ENCODE measurements at regions not wholly inside any gene's neighbourhood (a gene's known extent, or its start where the extent isn't known, plus 50 kb on each side); places are given as distances from the start of the nearest gene placed in this dataset.
"Not testable (repeated sequence)": the region's sequence is repeated elsewhere in the genome, so short reads cannot be mapped to it uniquely, and the experiment has no call there.

DNA sequence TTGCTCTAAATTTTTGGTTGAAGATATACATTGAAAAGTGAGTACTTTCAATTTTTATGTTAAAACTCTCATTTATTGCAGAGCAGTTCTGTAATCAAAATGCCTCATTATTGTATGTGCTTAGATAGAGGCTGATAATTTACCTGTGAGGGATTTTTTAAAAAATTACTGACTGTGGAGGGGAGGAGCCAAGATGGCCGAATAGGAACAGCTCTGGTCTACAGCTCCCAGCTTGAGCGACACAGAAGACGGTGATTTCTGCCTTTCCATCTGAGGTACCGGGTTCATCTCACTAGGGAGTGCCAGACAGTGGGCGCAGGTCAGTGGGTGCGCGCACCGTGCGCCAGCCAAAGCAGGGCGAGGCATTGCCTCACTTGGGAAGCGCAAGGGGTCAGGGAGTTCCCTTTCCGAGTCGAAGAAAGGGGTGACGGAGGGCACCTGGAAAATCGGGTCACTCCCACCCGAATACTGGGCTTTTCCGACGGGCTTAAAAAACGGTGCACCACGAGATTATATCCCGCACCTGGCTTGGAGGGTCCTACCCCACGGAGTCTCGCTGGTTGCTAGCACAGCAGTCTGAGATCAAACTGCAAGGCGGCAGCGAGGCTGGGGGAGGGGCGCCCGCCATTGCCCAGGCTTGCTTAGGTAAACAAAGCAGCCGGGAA is 89.4 kb downstream of the DDX11 start:
- FAIRE-seq; DNase-seq (ENCODE audit: insufficient read length, low spot score): not testable (repeated sequence)

DNA sequence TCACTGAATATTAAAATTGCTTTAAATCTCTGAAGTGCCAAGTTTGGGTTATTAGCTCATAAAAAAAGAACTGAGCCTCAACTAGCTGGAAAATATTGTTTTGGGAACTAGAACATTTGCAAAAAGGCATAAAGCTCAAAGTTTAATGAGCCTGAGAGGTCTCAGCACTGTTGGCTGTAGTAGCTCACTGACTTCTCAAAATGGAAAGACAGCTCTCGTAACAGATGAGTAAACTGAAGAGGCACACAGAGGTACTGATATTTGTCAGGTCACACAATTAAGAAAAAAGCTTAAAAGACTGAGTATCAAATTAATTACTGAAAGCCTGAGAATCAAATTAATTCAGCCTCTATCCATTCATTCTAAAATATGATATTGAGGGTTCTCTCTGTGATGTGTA is 100.6 kb downstream of the DDX11 start:
- not testable (repeated sequence) for DNase-seq (ENCODE audit: insufficient read length, low spot score); FAIRE-seq

DNA sequence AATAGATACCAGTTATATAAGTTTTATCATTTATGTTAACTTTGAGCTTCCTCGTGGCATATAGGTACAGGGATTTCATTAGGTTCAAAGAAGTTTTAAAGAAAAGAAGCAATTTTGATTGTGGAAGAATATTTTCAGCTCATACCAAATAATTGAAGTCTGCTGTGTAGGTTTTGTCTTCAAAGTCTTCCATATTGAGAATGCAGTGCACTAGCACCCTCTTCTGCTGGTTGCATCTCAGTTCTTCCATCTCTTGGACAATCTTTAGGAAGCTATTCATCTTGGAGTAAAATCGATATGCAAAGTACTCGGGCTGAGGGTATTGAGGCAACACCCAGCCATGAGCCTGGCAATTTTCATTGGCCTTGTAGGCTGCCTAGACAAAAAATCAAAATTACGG is 103.9 kb downstream of the DDX11 start:
- FAIRE-seq; DNase-seq (ENCODE audit: insufficient read length, low spot score): not testable (repeated sequence)

DNA sequence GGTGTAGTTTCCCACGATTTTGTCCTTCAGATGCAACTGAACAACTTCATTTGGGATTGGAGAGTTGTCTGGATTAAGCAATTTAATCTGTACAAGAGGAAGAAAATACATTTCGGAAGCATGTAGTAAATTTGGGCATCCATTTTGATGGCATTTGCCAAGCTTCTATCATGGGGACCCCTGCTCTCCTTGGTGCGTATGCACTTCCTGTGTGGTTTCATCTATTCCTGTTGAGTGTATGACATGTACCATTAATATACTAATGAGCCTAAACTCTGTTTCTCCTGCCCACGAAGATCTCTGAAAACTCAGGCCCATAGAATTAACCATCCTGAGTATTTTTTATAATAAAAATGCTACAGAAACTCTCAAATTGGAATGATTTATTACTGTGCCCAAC is 105.2 kb downstream of the DDX11 start:
- FAIRE-seq, result not testable (repeated sequence)

DNA sequence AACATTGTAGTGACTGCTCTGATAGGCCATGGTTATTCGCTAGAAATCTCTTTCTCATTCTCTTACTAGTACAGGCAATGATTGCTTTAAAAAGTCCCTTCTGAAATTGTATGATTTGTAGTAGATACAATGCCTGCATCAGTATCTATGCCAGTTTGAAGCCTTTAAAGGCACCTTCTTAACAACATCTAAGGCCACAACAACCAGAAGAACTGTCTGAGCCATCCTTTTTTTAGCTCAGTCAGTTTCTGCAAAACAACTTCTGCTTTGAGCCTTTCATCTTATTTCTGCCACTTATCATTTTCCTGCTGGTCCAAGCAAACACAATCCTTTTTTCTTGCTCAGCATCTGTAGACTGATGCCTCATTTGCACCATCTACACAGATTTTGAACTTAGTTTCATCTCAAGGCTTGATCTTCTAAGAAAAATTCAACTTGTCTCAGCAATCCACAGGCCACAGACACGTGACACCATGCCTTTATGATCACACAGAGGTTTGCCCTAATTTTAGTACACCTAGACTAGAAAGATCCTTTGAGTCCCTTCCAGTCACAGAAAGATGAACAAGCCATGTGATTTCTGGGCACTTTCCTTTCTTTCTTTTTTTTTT is 106.1 kb downstream of the DDX11 start:
- FAIRE-seq; DNase-seq (ENCODE audit: insufficient read length, low spot score): not testable (repeated sequence)

More for the DNA sequence above, 105.2 kb downstream of the DDX11 start:
- not testable (repeated sequence) for DNase-seq (ENCODE audit: insufficient read length, low spot score)

DNA sequence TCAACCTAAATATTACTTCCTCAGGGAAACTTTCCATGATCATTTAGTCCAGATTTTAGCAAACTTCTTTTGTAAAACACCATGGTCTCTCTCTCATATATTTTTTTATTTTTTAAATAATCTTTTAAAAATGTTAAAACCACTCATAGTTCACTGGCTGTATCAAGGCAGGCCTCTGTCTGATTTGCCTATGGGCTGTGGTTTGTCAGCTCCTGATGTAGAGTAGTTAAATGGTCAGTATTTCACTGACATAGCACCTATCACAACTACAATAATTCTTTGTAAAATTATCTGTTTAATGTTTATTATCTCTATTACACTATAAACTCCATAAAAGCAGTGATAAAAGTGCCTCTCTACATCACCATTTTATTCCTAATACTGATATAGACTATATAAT is 108.9 kb downstream of the DDX11 start:
- not testable (repeated sequence) for FAIRE-seq; DNase-seq (ENCODE audit: insufficient read length, low spot score)

DNA sequence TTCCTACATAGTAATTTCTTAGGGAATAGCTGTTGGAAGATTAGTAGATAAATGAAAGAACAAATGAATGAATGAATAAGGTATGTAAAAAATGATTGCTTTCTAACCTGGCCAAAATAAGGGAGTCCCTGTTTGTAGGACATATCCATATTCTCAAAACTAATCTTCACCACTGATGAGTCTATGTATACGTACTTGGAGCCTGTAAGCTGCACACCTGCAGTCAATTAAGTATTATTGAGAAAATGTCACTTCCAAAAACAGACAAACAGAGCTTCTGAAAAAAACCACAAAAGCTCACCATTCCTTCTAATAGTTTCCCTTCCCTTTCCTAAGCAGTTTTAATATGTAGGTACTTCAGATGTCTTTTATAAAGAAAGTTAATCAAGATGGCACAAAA is 109.4 kb downstream of the DDX11 start:
- DNase-seq (ENCODE audit: insufficient read length, low spot score); FAIRE-seq: not testable (repeated sequence)

DNA sequence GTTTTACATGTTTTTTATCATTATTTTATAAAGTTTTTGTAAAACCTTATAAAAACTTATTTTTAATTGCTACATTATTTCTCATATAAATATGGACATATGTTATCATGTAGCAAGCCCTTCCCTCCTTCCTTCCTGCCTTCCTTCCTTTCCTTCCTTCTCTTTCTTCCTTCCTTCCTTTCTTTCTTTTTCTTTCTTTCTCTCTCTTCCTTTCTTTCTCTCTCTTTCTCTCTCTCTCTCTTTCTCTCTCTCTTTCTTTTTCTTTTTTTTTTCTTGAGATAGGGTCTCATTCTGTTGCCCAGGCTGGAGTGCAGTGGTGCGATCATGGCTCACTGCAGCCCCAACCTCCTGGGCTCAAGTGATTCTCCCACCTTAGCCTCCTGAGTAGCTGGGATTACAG is 110.2 kb downstream of the DDX11 start:
- not testable (repeated sequence) for FAIRE-seq; DNase-seq (ENCODE audit: insufficient read length, low spot score)

DNA sequence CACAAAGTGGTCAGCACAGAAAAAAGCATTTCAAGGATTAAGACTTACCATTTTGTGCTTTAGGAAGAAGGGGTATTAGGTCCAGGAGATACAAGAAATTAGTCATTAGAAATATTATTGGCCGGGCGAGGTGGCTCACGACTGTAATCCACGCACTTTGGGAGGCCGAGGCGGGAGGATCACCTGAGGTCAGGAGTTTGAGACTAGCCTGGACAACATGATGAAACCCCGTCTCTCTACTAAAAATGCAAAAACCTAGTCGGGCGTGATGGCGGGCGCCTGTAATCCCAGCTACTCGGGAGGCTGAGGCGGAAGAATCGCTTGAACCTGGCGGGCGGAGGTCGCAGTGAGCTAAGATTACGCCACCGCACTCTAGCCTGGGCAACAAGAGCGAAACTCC is 111.0 kb downstream of the DDX11 start:
- FAIRE-seq; DNase-seq (ENCODE audit: insufficient read length, low spot score): not testable (repeated sequence)

DNA sequence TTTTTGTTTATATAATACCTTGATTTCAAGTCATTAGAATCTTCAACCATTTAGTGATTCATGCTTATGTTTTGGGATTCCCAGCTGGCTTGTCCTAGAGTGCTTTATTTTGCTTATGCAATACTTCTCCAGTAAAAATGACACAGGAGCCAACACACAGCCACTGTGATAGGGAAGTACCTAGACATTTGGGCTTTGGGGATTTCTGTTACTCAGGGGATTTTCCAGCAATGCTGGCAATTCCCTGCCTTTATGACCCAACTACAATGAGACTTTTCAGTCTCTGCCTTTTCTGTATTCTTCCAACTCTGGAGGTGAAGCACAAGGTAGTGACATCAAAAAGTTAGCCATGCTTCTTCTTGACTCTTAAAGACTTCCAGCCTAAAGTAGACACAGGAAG is 119.0 kb downstream of the DDX11 start:
- FAIRE-seq; DNase-seq (ENCODE audit: insufficient read length, low spot score): not testable (repeated sequence)

DNA sequence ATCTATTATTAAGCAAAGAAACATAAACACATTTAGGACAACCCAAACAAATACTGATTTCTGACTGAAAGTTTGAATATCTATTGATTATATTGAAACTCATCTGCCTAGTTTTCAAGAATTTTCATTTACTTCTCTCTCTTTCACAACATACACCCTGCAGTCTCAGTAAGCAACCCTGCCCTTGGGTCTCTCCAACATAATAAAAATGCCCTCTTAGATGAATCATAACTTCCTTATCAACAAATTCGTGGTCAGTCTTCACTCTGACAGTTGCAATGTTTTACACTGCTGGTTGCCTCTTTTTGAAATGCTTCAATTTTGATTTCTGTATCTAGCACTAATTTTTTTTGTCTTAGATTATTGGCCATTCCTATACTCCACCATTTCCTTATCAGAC is 122.0 kb downstream of the DDX11 start:
- FAIRE-seq; DNase-seq (ENCODE audit: insufficient read length, low spot score): not testable (repeated sequence)

DNA sequence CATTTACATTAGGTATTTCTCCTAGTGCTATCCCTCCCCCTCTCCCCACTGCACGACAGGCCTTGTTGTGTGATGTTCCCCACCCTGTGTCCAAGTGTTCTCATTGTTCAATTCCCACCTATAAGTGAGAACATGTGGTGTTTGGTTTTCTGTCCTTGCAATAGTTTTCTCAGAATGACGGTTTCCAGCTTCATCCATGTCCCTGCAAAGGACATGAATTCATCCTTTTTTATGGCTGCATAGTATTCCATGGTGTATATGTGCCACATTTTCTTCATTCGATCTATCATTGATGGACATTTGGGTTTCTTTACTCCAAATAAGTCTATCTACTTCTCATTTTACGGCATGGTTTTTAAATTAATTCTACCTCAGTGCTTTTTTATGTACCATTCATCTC is 125.8 kb downstream of the DDX11 start:
- not testable (repeated sequence) for FAIRE-seq; DNase-seq (ENCODE audit: insufficient read length, low spot score)

DNA sequence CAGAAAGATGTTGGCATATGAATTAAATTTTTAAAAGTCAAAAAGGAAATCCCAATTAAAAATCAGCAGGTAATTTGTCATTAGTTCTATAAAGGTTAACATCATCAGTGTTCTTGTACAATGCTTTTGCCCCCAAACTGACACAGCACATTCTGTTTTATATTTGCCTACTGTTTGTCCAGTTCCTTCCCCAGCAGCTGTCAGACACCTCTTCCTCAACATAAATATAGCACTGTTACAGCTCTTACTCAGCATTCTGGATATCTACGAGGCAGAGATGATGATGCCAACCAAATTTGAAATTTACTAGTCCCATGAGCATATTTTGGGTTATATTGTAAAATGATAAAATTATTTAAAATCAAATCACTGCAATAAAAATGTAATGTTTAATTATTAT is 124.6 kb downstream of the SINHCAF start:
- no peak for FAIRE-seq

DNA sequence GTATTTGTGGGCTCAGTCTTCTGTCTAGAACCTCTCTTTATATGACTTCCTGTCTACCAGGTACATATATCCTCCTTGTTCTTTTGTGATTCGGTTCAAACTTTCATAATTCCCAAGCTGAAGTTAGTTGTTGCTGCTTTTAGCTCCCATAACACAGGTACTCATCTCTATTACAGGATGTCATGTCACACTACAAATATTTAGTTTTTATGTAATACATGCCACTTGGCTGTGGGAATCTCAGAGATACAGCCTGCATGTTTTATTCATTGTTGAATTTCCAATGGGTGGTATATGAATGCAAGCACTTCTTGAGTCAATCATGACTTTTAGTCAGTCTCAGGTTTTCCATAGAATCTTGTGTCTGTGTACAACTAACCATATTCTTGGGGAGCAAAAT is 122.7 kb downstream of the SINHCAF start:
- FAIRE-seq (no peak), DNase-seq (ENCODE audit: insufficient read length, low spot score) (no peak)

More for the DNA sequence above, 124.6 kb downstream of the SINHCAF start:
- DNase-seq (ENCODE audit: insufficient read length, low spot score), result no peak

DNA sequence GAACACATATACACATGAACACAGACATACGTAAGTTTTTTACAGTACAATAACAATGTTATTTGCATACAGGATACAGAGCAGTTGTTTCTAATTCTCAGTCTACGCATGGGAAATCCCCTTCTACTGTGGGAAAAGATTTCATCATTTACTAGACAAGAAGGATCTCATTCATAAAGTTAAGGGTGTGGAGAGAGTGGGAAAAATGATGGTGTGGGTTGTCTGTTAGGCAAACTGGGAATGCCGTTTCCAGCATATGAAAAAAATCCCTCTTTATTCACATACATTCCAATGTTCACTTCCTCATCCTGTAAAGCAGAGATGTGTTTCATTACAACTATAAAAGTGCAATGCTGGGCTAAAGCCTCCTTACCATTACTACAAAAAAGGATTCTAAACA is 120.9 kb downstream of the SINHCAF start:
- DNase-seq (ENCODE audit: insufficient read length, low spot score), result no peak
- no peak for FAIRE-seq

DNA sequence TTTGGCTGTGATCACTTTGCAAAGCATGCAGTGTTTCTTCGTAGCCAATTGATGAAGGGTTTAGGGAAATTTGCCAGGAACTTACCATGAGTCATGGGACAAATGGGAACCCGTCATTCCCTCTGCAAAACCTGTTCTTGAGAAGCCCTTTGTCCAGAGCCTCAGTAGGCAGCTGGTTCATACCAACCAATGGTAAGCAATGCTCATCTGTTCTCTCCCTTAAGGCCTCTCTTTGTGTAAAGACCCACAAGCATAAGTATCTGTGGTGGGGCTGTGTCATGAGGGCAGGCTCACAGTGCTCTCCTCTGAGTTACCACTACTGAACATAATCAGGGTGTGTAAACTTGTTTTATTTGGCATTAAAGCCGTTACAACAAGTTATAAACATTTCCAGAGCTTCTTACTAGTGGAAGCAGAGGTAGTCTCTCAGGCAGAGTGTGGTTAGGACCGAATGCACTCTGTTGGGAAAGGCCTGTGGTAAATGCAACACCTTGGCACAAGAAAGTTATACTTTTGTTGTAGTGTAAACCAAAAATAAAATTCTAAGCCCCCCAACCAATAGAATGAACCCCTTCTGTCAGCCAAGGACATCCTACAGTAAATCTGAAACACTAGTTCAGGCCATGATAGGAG is 119.8 kb downstream of the SINHCAF start:
- no peak for DNase-seq (ENCODE audit: insufficient read length, low spot score)
- no peak for FAIRE-seq

DNA sequence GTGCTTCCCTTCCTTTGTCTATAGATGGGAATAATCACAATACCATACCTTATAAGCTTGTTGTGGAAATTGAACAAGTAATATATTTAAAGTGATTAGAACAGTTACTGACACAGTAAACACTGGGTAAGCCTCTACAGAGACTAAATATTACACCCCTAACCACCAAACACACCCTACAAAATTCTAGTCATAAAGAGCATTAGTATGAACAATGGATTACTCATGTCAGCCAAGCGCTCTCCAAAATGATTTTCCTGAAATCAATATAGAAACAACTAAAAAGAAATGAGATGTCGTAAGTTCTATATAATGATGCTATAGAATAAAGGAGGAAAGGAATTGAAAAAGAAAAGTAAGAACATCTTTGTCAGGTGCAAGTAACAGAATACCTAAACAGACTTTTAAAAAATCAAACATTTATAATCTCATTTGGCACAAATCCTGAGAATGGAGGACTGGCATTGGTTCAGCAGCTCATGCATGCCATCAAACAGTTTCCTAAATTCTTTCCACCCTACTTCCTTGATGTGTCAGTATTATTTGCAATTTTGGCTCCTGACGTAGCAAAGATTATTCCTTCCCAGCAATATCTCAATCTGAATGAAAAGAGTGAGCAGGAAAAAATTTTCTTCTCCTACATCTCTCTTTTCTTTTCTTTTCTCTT is 118.0 kb downstream of the SINHCAF start:
- DNase-seq (ENCODE audit: insufficient read length, low spot score), result no peak
- no peak for FAIRE-seq

DNA sequence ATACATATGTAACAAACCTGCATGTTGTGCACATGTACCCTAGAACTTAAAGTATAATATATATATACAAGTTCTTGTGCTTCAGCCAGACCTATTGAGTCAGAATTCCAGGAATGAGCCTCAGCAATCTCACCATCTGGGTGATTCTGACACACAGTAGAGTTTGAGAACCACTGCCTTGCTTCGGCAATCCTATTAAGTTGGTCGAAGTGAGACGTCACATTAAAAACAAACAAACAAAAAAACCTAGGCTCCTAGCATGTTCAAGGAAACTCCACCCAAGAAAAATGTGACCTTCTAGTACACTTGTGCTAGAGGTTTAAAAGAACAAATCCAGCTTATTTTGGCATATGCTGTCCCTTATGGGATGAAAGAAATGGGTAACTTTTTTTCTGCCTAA is 115.8 kb downstream of the SINHCAF start:
- DNase-seq (ENCODE audit: insufficient read length, low spot score) (no peak), FAIRE-seq (no peak)

DNA sequence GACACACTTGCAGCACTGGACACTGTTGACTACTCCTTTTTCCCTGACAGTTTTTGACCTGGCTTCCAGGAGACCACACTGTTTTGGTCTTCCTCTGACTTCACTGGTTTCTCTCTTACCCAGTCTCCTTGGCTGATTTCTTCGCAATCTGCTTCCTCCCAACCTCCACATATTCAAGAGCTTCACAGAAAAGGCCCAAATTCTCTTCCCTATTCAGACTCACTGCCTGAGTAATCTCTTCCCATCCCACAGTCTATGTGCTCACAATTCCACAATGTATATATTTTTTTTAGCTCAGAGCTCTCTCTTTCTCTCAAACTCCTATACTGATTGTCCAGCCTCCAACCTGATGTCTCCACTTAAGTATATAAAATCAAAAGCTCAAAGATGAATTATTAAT is 115.4 kb downstream of the SINHCAF start:
- no peak for FAIRE-seq

DNA sequence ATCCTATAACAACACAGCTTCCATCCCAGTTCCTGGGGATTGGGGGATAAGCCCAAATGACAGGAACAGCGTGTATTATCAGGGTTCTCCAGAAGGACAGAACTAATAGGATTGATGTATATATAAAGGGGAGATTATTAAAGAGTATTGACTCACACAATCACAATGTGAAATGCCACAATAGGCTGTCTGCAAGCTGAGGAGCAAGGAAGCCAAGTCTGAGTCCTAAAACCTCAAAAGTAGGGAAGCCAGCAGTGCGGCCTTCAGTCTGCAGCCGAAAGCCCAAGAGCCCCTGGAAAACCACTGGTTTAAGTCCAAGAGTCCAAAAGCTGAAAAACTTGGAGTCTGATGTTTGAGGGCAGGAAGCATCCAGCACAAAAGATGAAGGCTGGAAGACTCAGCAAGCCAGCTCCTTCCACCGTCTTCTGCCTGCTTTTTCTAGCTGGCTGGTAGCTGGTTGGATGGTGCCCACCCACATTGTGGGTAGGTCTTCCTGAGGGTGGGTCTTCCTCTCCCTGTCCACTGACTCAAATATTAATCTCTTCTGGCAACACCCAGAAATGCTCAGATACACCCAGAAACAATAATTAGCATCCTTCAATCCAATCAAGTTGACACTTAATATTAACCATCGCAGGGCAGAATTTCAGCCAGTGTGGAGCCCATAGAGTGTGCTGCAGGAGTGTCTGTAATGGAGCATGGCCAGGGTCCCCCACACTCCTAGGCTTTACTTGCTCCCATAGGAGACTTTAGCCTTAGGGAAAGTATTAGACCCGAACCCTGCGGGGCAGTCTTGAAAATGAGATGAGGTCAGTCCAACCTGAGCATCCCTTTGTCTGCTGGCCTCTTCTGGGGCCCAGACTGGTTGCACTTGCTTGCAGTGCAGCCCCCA is 111.1 kb downstream of the SINHCAF start:
- no peak for DNase-seq (ENCODE audit: insufficient read length, low spot score)
- no peak for FAIRE-seq

More for the DNA sequence above, 115.4 kb downstream of the SINHCAF start:
- DNase-seq (ENCODE audit: insufficient read length, low spot score), result no peak
